B cell (primary cell): ENCODE measurements at regions not wholly inside any gene's neighbourhood (a gene's known extent, or its start where the extent isn't known, plus 50 kb on each side); places are given as distances from the start of the nearest gene placed in this dataset.

ENCODE experiments used
- ATAC-seq: fragments of 200-7000 bp; cut with Tn5 transposase; one replicate; pipeline ENCODE4 v1.10.0; 2021; ENCODE audit warnings: low read depth, mild to moderate bottlenecking, moderate number of reproducible peaks, moderate library complexity
- CTCF ChIA-PET: fragments of 350-600 bp; sonication (Branson Sonifier 250); formaldehyde crosslinking; loops from one replicate; lab custom pipeline; 2021; ENCODE audit warnings: antibody characterized with exemption, inconsistent platforms; lab: Charles Lee
- POLR2A ChIA-PET: fragments of 350-600 bp; sonication (Branson Sonifier 250); formaldehyde crosslinking; loops from one replicate; lab custom pipeline; 2021; ENCODE audit warnings: antibody characterized with exemption; lab: Charles Lee
- DNase-seq: peaks from one replicate; pipeline ENCODE4 v3.0.0; 2013
- H2AFZ ChIP-seq: 2 replicates; pipeline ENCODE4 v1.6.1; 2012; ENCODE audit warnings: mild to moderate bottlenecking, low read depth, low read length; ENCODE audit not compliant: insufficient read depth, poor library complexity, severe bottlenecking
- H3K27ac ChIP-seq, 2 donors: 1 replicate in 1 of 2; 2 replicates in 1 of 2; pipeline ENCODE4 v1.5.1; 2012 to 2013; ENCODE audit warnings: low read length in 2 of 2, mild to moderate bottlenecking in 2 of 2, moderate library complexity in 1 of 2
- H3K27me3 ChIP-seq, 4 experiments: fragments of 200-600 bp in 1 of 4; sonication (generic) in 1 of 4; replicated peaks in 1 of 4; 1 replicate in 2 of 4; 2 replicates in 2 of 4; pipeline versions ENCODE4 v1.6.1 to v1.7.0; 2013 to 2016; ENCODE audit warnings: low read length in 3 of 4, mild to moderate bottlenecking in 2 of 4, mixed read lengths in 1 of 4, moderate library complexity in 1 of 4; ENCODE audit not compliant: insufficient read depth in 4 of 4, control insufficient read depth in 3 of 4; ENCODE audit errors: control extremely low read depth in 1 of 4
- H3K36me3 ChIP-seq, 2 experiments: replicated peaks in 1 of 2; 1 replicate in 1 of 2; 2 replicates in 1 of 2; pipeline versions ENCODE4 v1.6.1 to v1.7.1; 2013; ENCODE audit warnings: low read length in 1 of 2; ENCODE audit not compliant: insufficient read depth in 2 of 2, control insufficient read depth in 1 of 2; ENCODE audit errors: control extremely low read depth in 1 of 2, extremely low read depth in 1 of 2
- H3K4me1 ChIP-seq, 2 donors: fragments of 200-600 bp in 1 of 2; sonication (generic) in 1 of 2; 1 replicate in 1 of 2; 2 replicates in 1 of 2; pipeline versions ENCODE4 v1.5.1 to v1.6.1; 2013 to 2017; ENCODE audit warnings: low read length in 2 of 2; ENCODE audit not compliant: control insufficient read depth in 2 of 2, insufficient read depth in 2 of 2
- H3K4me2 ChIP-seq: replicated peaks from 2 replicates; pipeline ENCODE3; 2012; ENCODE audit warnings: mild to moderate bottlenecking, low read depth, low read length; ENCODE audit not compliant: poor library complexity, severe bottlenecking
- H3K4me3 ChIP-seq, 5 experiments: fragments of 200-600 bp in 1 of 5; sonication (generic) in 1 of 5; 1 replicate in 3 of 5; 2 replicates in 2 of 5; pipeline versions ENCODE4 v1.5.1 to v1.7.0; 2011 to 2016; ENCODE audit warnings: low read length in 4 of 5, mild to moderate bottlenecking in 4 of 5, low read depth in 2 of 5, control low read depth in 1 of 5, moderate library complexity in 1 of 5; ENCODE audit not compliant: insufficient read depth in 1 of 5; ENCODE audit errors: control extremely low read depth in 1 of 5, extremely low read depth in 1 of 5
- H3K79me2 ChIP-seq: fragments of 200-600 bp; sonication (generic); one replicate; pipeline ENCODE4 v1.6.0; 2016; ENCODE audit warnings: low read length; ENCODE audit not compliant: control insufficient read depth, insufficient read depth
- H3K9ac ChIP-seq: fragments of 200-600 bp; sonication (generic); 2 replicates; pipeline ENCODE4 v1.6.1; 2017; ENCODE audit warnings: mild to moderate bottlenecking, low read length, moderate library complexity
- H3K9me3 ChIP-seq, 3 donors: one replicate each; pipeline versions ENCODE4 v1.6.1 to v1.7.1; 2013; ENCODE audit warnings: low read length in 2 of 3; ENCODE audit not compliant: control insufficient read depth in 2 of 3, insufficient read depth in 1 of 3; ENCODE audit errors: control extremely low read depth in 1 of 3
- H4K20me1 ChIP-seq: 2 replicates; pipeline ENCODE4 v1.6.0; 2012; ENCODE audit warnings: mild to moderate bottlenecking, low read length; ENCODE audit not compliant: insufficient read depth, control insufficient read depth, poor library complexity, severe bottlenecking
- H3K27ac Mint-ChIP-seq: one replicate; pipeline ENCODE4 v1.8.0; 2021; ENCODE audit warnings: mixed read lengths
- H3K27me3 Mint-ChIP-seq: one replicate; pipeline ENCODE4 v1.8.0; 2021; ENCODE audit warnings: mixed read lengths
- H3K4me1 Mint-ChIP-seq: one replicate; pipeline ENCODE4 v1.8.0; 2021; ENCODE audit warnings: mixed read lengths
- H3K4me3 Mint-ChIP-seq: one replicate; pipeline ENCODE4 v1.8.0; 2021; ENCODE audit warnings: mixed read lengths
- H3K9me3 Mint-ChIP-seq: one replicate; pipeline ENCODE4 v1.8.0; 2022; ENCODE audit warnings: mixed read lengths; ENCODE audit not compliant: insufficient read depth
- CTCF ChIP-seq: fragments of 200-600 bp; IDR thresholded peaks from one replicate; pipeline ENCODE4 v1.8.0; 2022; ENCODE audit warnings: antibody characterized with exemption, mild to moderate bottlenecking
- EZH2 ChIP-seq: IDR thresholded peaks from 2 replicates; pipeline ENCODE4 v1.6.1; 2012; ENCODE audit warnings: borderline replicate concordance, low read depth, mild to moderate bottlenecking, moderate library complexity, low read length; ENCODE audit not compliant: insufficient read depth, poor library complexity, severe bottlenecking
- WGBS: methylation state at CpG from one replicate; pipeline ENCODE4 v1.1.5; 2013; ENCODE audit warnings: missing lambda C conversion rate; ENCODE audit not compliant: insufficient coverage; 5-methylcytosine and 5-hydroxymethylcytosine counted together
- intact Hi-C: fragments of 100-400 bp; cut with micrococcal nuclease; formaldehyde crosslinking; loops from one replicate; pipeline ENCODE4 v1.10.0; 2022

GRCh38 chr12:74685385-74685784 is 147.8 kb downstream of the ATXN7L3B start:
- Histone ChIP-seq H3K4me1 (no peaks in the 10 kb centered on the region), H4K20me1 (no peaks in the 10 kb centered on the region), H3K9me3 (peaks cover 0 to 3% (median 0%) of the 10 kb centered on the region in 3 donors), H2AFZ (no peak overlapping the region), H3K27ac (no peak overlapping the region), H3K4me3 (no peak overlapping the region), H3K27me3 (no peaks in the 10 kb centered on the region), H3K9ac (no peak overlapping the region), H3K79me2 (no peaks in the 10 kb centered on the region), H3K36me3 (no peaks in the 10 kb centered on the region), H3K4me2 (no peak overlapping the region)
- ChIA-PET POLR2A (no interaction called here), CTCF (no interaction called here)
- WGBS: 93% methylated on average over 5 of the region's 5 CpGs
- DNase-seq (no peak), ATAC-seq (no peak)
- Mint-ChIP-seq H3K27me3 (no peaks in the 10 kb centered on the region), H3K4me3 (no peak overlapping the region), H3K4me1 (no peaks in the 10 kb centered on the region), H3K9me3 (no peaks in the 10 kb centered on the region), H3K27ac (no peak overlapping the region)
- intact Hi-C loops: no loop called here
- TF ChIP-seq EZH2: no peak
- TF ChIP-seq CTCF: no peak

- H3K9me3 Mint-ChIP-seq: no peaks in the 10 kb centered on the region
- Histone ChIP-seq H3K9me3 (peaks cover 0 to 3% (median 0%) of the 10 kb centered on the region in 3 donors), H3K27me3 (no peaks in the 10 kb centered on the region), H4K20me1 (no peaks in the 10 kb centered on the region), H2AFZ (no peak overlapping the region), H3K9ac (no peak overlapping the region), H3K4me3 (no peak overlapping the region), H3K4me1 (no peaks in the 10 kb centered on the region), H3K4me2 (no peak overlapping the region), H3K36me3 (no peaks in the 10 kb centered on the region), H3K27ac (no peak overlapping the region), H3K79me2 (no peaks in the 10 kb centered on the region)
- no peak overlapping the region for H3K4me3 Mint-ChIP-seq
- no peaks in the 10 kb centered on the region for H3K27me3 Mint-ChIP-seq
- ATAC-seq (no peak), DNase-seq (peak; percentile 14)
- no peak overlapping the region for H3K27ac Mint-ChIP-seq
- WGBS: no CpG with 5 or more reads among the region's 3 CpGs
- intact Hi-C loops: no loop called here
- ChIA-PET POLR2A (no interaction called here), CTCF (interaction anchor here (1.3 kb wide), 2 partner anchors 12 to 15 kb away, joined by 3 to 4 read pairs; no protein-coding TSS in a partner anchor)
- no peak for TF ChIP-seq EZH2
- peak; percentile 50 for TF ChIP-seq CTCF
- no peaks in the 10 kb centered on the region for H3K4me1 Mint-ChIP-seq
These were observed 151.5 kb downstream of the ATXN7L3B start for GRCh38 chr12:74689071-74689655.
